Mesendoderm (in vitro differentiated cells): ENCODE measurements at regions not wholly inside any gene's neighbourhood (a gene's known extent, or its start where the extent isn't known, plus 50 kb on each side); places are given as distances from the start of the nearest gene placed in this dataset.

Source experiments
- DNase-seq: peaks from one replicate; pipeline ENCODE4 v3.0.0; 2013
- H2AK5ac ChIP-seq: 2 replicates; pipeline ENCODE4 v1.6.1; 2013; ENCODE audit warnings: low read length, inconsistent platforms
- H2BK120ac ChIP-seq: 2 replicates; pipeline ENCODE4 v1.6.1; 2013; ENCODE audit warnings: low read depth, mild to moderate bottlenecking, low read length, moderate library complexity, mixed read lengths
- H2BK15ac ChIP-seq: replicated peaks from 2 replicates; pipeline ENCODE4 v1.6.1; 2013; ENCODE audit warnings: low read depth, mild to moderate bottlenecking, moderate library complexity
- H2BK5ac ChIP-seq: 2 replicates; pipeline ENCODE4 v1.6.1; 2013; ENCODE audit warnings: low read length, inconsistent platforms
- H3K18ac ChIP-seq: 2 replicates; pipeline ENCODE4 v1.6.1; 2013; ENCODE audit warnings: mild to moderate bottlenecking, low read length, mixed read lengths
- H3K23ac ChIP-seq: one replicate; pipeline ENCODE4 v1.6.1; 2013; ENCODE audit warnings: low read length
- H3K27ac ChIP-seq: 2 replicates; pipeline ENCODE4 v1.5.1; 2013; ENCODE audit warnings: low read depth, mild to moderate bottlenecking, inconsistent platforms, low read length, moderate library complexity
- H3K27me3 ChIP-seq: 2 replicates; pipeline ENCODE4 v1.6.1; 2013; ENCODE audit warnings: low read length, control low read depth, mild to moderate bottlenecking, inconsistent platforms; ENCODE audit not compliant: insufficient read depth, poor library complexity
- H3K36me3 ChIP-seq: 2 replicates; pipeline ENCODE4 v1.6.1; 2013; ENCODE audit warnings: low read length, inconsistent platforms; ENCODE audit not compliant: control insufficient read depth, insufficient read depth
- H3K4ac ChIP-seq: one replicate; pipeline ENCODE4 v1.6.1; 2013; ENCODE audit warnings: low read depth, mild to moderate bottlenecking, low read length, moderate library complexity
- H3K4me1 ChIP-seq: 2 replicates; pipeline ENCODE4 v1.6.1; 2013; ENCODE audit warnings: low read depth, low read length, inconsistent platforms; ENCODE audit not compliant: control insufficient read depth
- H3K4me2 ChIP-seq: 2 replicates; pipeline ENCODE4 v1.6.1; 2013; ENCODE audit warnings: low read length
- H3K4me3 ChIP-seq: 2 replicates; pipeline ENCODE4 v1.5.1; 2013; ENCODE audit warnings: mild to moderate bottlenecking, low read length
- H3K56ac ChIP-seq: one replicate; pipeline ENCODE4 v1.6.1; 2013; ENCODE audit warnings: low read length
- H3K79me1 ChIP-seq: 2 replicates; pipeline ENCODE4 v1.6.1; 2013; ENCODE audit warnings: low read length, inconsistent platforms
- H3K79me2 ChIP-seq: 2 replicates; pipeline ENCODE4 v1.6.1; 2013; ENCODE audit warnings: mild to moderate bottlenecking, low read length; ENCODE audit not compliant: control insufficient read depth, insufficient read depth
- H3K9ac ChIP-seq: 2 replicates; pipeline ENCODE4 v1.6.1; 2013; ENCODE audit warnings: low read length, inconsistent platforms
- H4K5ac ChIP-seq: one replicate; pipeline ENCODE4 v1.6.1; 2013; ENCODE audit warnings: low read length
- H4K8ac ChIP-seq: one replicate; pipeline ENCODE4 v1.6.1; 2013; ENCODE audit warnings: low read depth, mild to moderate bottlenecking, control low read depth, low read length, moderate library complexity
- WGBS: extraction: QIAGEN DNeasy Blood & Tissue Kit; methylation state at CpG from one replicate; pipeline ENCODE4 v1.1.7; 2013; ENCODE audit warnings: low lambda C conversion rate, missing lambda C conversion rate; ENCODE audit not compliant: insufficient coverage; ENCODE audit errors: extremely low coverage; 5-methylcytosine and 5-hydroxymethylcytosine counted together

DNA sequence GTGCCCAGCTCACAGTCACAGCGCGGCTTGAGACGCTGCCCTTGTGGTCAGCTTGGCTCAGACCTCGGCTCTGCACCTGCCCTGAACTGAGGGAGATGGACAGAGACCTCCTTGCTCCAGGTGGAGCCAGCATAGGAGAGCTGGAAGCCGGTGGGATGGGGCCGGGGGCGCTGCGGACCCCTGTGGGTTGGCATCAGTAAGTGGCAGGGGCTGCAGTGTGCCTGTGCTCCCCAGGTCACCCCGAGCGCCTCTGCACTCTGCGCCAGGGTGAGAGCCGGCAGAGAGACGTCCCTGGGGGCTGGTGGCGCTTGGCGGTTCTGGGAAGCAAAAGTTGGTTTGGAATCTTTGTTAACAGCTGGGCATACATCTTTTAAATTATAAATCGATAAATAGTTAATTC is 105.6 kb upstream of the TTC34 start:
- H3K4me3 ChIP-seq = no peak overlapping the region
- no peak overlapping the region for H3K4me2 ChIP-seq
- H3K18ac ChIP-seq = no peak overlapping the region
- H3K56ac ChIP-seq = no peak overlapping the region
- no peaks in the 10 kb centered on the region for H3K36me3 ChIP-seq
- H2AK5ac ChIP-seq = no peak overlapping the region
- DNase-seq = no peak
- no peak overlapping the region for H3K23ac ChIP-seq
- no peaks in the 10 kb centered on the region for H3K79me1 ChIP-seq
- no peak overlapping the region for H3K27ac ChIP-seq
- no peaks in the 10 kb centered on the region for H3K4me1 ChIP-seq
- no peaks in the 10 kb centered on the region for H3K27me3 ChIP-seq
- H3K4ac ChIP-seq = no peak overlapping the region
- no peak overlapping the region for H2BK5ac ChIP-seq
- H2BK120ac ChIP-seq = no peak overlapping the region
- H3K9ac ChIP-seq = no peak overlapping the region
- H2BK15ac ChIP-seq = no peak overlapping the region
- no peak overlapping the region for H4K5ac ChIP-seq
- no CpG with 5 or more reads among the region's 16 CpGs for WGBS
- no peaks in the 10 kb centered on the region for H3K79me2 ChIP-seq
- no peak overlapping the region for H4K8ac ChIP-seq

DNA sequence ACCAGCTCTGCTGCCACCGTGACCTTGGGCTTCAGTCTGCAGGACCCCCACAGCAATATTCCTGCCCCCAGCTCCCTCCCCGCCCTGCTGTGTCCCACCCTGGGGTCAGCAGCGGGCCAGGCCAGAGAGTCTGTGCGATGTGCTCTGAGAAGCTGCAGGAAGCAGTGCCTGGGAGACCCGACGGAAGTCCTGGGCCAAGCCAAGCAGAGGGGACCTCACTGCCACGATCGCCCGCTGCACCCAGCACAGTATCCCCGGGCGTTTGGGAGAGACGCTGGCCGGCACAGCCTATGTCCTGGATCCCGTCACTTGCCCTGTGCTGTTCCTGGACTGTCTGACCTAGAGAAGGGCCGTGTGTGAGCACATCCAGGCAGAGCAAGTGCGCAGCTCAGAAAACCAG is 106.6 kb upstream of the TTC34 start:
- H3K36me3 ChIP-seq = no peaks in the 10 kb centered on the region
- H3K4me1 ChIP-seq = no peaks in the 10 kb centered on the region
- no peak overlapping the region for H3K18ac ChIP-seq
- no peak overlapping the region for H3K4ac ChIP-seq
- no CpG with 5 or more reads among the region's 16 CpGs for whole genome bisulfite sequencing
- H3K9ac ChIP-seq = no peak overlapping the region
- H4K5ac ChIP-seq = no peak overlapping the region
- no peak overlapping the region for H2BK5ac ChIP-seq
- no peak overlapping the region for H3K56ac ChIP-seq
- no peak overlapping the region for H3K4me3 ChIP-seq
- H3K79me2 ChIP-seq = no peaks in the 10 kb centered on the region
- no peak overlapping the region for H3K23ac ChIP-seq
- no peaks in the 10 kb centered on the region for H3K79me1 ChIP-seq
- no peak overlapping the region for H2AK5ac ChIP-seq
- no peak overlapping the region for H3K27ac ChIP-seq
- H2BK120ac ChIP-seq = no peak overlapping the region
- no peak overlapping the region for H3K4me2 ChIP-seq
- DNase-seq = no peak
- H4K8ac ChIP-seq = no peak overlapping the region
- no peaks in the 10 kb centered on the region for H3K27me3 ChIP-seq
- no peak overlapping the region for H2BK15ac ChIP-seq

DNA sequence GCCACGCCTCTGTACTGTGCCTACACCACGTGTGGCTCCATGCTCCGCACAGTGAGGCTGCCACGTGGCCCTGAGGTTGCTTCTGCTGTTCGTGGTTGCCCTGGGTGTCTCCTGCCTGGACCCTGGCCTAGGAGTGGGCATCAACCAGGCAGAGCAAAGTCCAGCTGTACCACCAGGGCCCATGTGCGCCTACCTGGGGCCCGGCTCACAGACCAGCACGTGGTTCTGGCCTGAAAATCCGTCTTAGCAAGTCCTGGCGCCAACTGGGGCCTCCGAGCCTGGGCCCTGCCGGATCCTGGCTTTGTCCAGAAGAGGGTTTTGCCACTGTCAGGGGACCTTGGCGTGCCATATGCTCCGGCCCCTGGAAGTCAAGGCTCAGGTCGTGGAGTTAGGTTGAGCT is 107.1 kb upstream of the TTC34 start:
- Histone ChIP-seq H3K27ac (no peak overlapping the region), H2BK120ac (no peak overlapping the region), H3K4me2 (no peak overlapping the region), H3K4ac (no peak overlapping the region), H3K23ac (no peak overlapping the region), H3K79me2 (no peaks in the 10 kb centered on the region), H4K5ac (no peak overlapping the region), H2AK5ac (no peak overlapping the region), H3K36me3 (no peaks in the 10 kb centered on the region), H4K8ac (no peak overlapping the region), H3K79me1 (no peaks in the 10 kb centered on the region), H3K56ac (no peak overlapping the region), H2BK5ac (no peak overlapping the region), H2BK15ac (no peak overlapping the region), H3K9ac (no peak overlapping the region), H3K4me1 (no peaks in the 10 kb centered on the region), H3K18ac (no peak overlapping the region), H3K4me3 (no peak overlapping the region), H3K27me3 (no peaks in the 10 kb centered on the region)
- no CpG with 5 or more reads among the region's 15 CpGs for WGBS
- DNase-seq = no peak

DNA sequence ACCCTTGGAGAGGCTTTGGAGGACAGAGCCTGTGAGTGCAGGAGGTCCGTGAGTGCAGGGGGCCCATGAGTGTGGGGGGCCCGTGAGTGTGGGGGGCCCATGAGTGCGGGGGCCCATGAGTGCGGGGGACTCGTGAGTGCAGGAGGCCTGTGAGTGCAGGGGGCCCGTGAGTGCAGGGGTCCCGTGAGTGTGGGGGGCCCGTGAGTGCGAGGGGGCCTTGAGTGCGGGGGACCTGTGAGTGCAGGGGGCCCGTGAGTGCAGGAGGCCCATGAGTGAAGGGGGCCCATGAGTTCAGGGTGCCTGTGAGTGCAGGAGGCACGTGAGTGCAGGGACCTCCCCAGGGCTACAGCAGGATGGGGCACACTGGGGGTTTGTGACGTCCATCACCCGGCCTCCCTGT is 108.3 kb upstream of the TTC34 start:
- Histone ChIP-seq H3K4me3 (no peak overlapping the region), H3K4ac (no peak overlapping the region), H2AK5ac (no peak overlapping the region), H3K4me1 (no peaks in the 10 kb centered on the region), H3K27me3 (no peaks in the 10 kb centered on the region), H2BK120ac (no peak overlapping the region), H3K4me2 (no peak overlapping the region), H3K56ac (no peak overlapping the region), H3K27ac (no peak overlapping the region), H3K79me2 (no peaks in the 10 kb centered on the region), H3K79me1 (no peaks in the 10 kb centered on the region), H3K18ac (no peak overlapping the region), H4K8ac (no peak overlapping the region), H3K36me3 (no peaks in the 10 kb centered on the region), H2BK15ac (no peak overlapping the region), H2BK5ac (no peak overlapping the region), H4K5ac (no peak overlapping the region), H3K9ac (no peak overlapping the region), H3K23ac (no peak overlapping the region)
- DNase-seq = no peak
- WGBS = no CpG with 5 or more reads among the region's 14 CpGs

DNA sequence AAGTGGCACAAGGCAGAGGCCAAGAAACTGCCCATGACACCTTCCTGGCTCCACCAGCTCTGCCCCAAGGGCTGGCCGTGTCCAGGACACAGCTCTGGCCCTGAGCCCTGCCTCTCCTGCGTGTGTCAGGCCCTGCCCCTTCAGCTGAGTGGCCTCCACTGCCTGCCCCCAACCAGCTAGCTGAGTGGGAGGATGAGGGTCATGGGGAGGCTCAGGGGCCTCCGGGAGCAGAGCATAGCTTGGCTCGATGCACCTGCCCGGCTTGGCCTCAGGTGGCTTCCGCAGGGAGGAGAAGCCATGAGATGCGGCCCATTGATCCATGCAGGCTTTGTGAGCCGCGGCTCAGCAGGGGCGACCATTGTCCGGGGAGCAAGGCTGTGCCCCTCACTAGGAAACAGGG is 108.7 kb upstream of the TTC34 start:
- WGBS = no CpG with 5 or more reads among the region's 11 CpGs

DNA sequence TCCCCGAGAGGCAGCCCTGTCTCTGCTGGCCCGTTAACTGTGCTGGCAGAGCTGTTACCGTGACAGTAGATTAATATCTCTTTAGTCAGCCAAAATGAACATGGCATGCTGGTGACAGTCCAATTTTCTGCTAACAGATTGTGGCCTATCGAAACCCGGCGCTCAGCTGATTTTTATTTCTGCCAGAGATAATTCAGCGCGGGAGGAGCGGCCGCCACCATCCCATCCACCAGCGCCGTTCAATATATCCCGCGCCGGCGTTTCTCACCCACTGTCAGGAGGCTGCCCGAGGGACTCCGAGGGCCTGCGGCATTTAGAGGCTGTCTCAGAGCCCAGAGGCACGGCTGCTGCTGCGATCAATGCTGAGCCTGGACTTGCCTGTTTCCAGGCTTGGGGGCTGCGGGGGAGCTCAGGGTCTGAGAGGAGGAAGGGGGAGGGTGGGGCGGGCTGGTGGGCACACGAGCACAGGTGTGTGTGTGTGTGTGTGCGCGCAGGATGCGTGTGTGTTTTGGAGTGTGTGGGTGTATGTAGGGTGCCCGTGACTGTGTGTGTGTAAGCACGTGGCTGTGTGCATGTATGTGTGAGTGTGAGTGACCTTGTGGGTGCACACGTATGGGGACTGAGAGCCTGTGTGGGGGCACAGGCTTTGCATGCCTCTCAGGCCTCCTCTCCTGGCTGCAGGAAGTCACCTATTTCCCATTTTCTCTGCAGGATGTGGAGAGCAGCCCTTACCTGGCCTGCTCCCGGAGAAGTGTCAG is 109.7 kb upstream of the ACTRT2 start:
- no peak overlapping the region for H3K23ac ChIP-seq
- no peaks in the 10 kb centered on the region for H3K79me1 ChIP-seq
- no peak overlapping the region for H2AK5ac ChIP-seq
- H3K27me3 ChIP-seq = no peaks in the 10 kb centered on the region
- no peak overlapping the region for H2BK5ac ChIP-seq
- no peak overlapping the region for H3K4me3 ChIP-seq
- no peaks in the 10 kb centered on the region for H3K36me3 ChIP-seq
- WGBS = no CpG with 5 or more reads among the region's 31 CpGs
- no peak overlapping the region for H2BK15ac ChIP-seq
- H4K8ac ChIP-seq = no peak overlapping the region
- no peak overlapping the region for H3K56ac ChIP-seq
- H3K4me1 ChIP-seq = no peaks in the 10 kb centered on the region
- no peaks in the 10 kb centered on the region for H3K79me2 ChIP-seq
- DNase-seq = no peak
- no peak overlapping the region for H3K4ac ChIP-seq
- H3K18ac ChIP-seq = no peak overlapping the region
- H3K4me2 ChIP-seq = no peak overlapping the region
- no peak overlapping the region for H2BK120ac ChIP-seq
- H3K27ac ChIP-seq = no peak overlapping the region
- no peak overlapping the region for H3K9ac ChIP-seq
- H4K5ac ChIP-seq = no peak overlapping the region

More for the DNA sequence above, 108.7 kb upstream of the TTC34 start:
- H3K4me1 ChIP-seq = no peaks in the 10 kb centered on the region
- no peak overlapping the region for H2AK5ac ChIP-seq
- H3K4ac ChIP-seq = no peak overlapping the region
- no peak overlapping the region for H3K9ac ChIP-seq
- no peak overlapping the region for H4K8ac ChIP-seq
- H2BK5ac ChIP-seq = no peak overlapping the region
- H3K18ac ChIP-seq = no peak overlapping the region
- H3K4me3 ChIP-seq = no peak overlapping the region
- no peak overlapping the region for H3K4me2 ChIP-seq
- H3K23ac ChIP-seq = no peak overlapping the region
- H3K27ac ChIP-seq = no peak overlapping the region
- DNase-seq = no peak
- no peak overlapping the region for H2BK120ac ChIP-seq
- H4K5ac ChIP-seq = no peak overlapping the region
- H3K79me1 ChIP-seq = no peaks in the 10 kb centered on the region
- no peak overlapping the region for H2BK15ac ChIP-seq
- no peaks in the 10 kb centered on the region for H3K79me2 ChIP-seq
- H3K27me3 ChIP-seq = no peaks in the 10 kb centered on the region
- no peaks in the 10 kb centered on the region for H3K36me3 ChIP-seq
- no peak overlapping the region for H3K56ac ChIP-seq
